ENCODE measurements at regions not wholly inside any gene's neighbourhood (a gene's known extent, or its start where the extent isn't known, plus 50 kb on each side); places are given as distances from the start of the nearest gene placed in this dataset.

DNA sequence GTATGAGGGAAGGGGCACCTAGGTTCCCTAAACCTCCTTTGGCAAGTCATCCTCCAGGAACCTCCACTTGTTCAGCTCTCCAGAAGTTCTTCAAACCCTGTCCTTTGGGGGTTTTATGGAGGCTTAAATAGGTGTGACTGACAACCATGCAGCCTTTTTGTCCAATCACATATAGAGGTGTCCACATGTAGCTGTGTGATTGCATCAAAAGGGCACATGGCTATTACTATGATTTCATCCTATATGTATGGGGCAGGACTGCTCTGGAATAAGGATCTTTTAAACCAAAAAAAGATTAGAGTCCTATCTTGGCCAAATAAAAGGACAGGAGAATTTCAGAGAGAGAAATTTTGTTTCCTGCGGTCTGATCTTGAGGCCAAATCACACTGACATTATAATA is 453.2 kb upstream of the EPHA6 start:
- H3K4me1 ChIP-seq: no peaks in the 10 kb centered on the region
- H3K9me3 ChIP-seq: no peaks in the 10 kb centered on the region
- H3K4me3 ChIP-seq: no peak overlapping the region
- intact Hi-C loops (cut with DNase I; ENCODE audit: low total_unique reads): no loop called here
- no peaks in the 10 kb centered on the region for H3K27me3 ChIP-seq
- no peak for ATAC-seq
- TF ChIP-seq, protein P1, sequence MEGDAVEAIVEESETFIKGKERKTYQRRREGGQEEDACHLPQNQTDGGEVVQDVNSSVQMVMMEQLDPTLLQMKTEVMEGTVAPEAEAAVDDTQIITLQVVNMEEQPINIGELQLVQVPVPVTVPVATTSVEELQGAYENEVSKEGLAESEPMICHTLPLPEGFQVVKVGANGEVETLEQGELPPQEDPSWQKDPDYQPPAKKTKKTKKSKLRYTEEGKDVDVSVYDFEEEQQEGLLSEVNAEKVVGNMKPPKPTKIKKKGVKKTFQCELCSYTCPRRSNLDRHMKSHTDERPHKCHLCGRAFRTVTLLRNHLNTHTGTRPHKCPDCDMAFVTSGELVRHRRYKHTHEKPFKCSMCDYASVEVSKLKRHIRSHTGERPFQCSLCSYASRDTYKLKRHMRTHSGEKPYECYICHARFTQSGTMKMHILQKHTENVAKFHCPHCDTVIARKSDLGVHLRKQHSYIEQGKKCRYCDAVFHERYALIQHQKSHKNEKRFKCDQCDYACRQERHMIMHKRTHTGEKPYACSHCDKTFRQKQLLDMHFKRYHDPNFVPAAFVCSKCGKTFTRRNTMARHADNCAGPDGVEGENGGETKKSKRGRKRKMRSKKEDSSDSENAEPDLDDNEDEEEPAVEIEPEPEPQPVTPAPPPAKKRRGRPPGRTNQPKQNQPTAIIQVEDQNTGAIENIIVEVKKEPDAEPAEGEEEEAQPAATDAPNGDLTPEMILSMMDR (IDR thresholded peaks at IDR 0.05 in 4 of 5, conservative IDR thresholded peaks at IDR 0.05 in 1 of 5): no peak
- TF ChIP-seq POLR2A (IDR thresholded peaks at IDR 0.05): no peak
- H3K36me3 ChIP-seq: no peaks in the 10 kb centered on the region
- in situ Hi-C loops (cut with MboI; ENCODE audit: low sequenced_read_pairs in 4 of 4): no loop called here
- DNase-seq: no peak
- no peak overlapping the region for H3K27ac ChIP-seq

DNA sequence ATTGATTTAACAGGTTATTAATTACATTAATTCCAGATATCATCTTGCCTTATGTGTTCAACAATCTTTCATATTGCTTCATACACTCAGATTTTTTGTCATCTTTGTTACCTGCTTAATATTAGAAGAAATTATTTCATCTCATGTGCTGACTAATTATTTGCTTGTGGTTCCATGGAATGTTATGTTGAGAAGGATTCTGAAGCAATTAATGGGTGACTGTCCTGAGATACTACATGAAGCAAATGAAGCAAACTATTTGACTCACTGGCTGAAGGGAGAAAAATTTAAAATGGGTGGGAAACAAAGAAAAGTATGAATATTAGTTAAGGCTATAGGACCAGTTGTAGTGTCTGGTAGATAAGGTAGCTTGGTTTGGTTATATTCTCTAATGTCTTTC is 443.8 kb upstream of the EPHA6 start:
- intact Hi-C loops (cut with DNase I; ENCODE audit: low total_unique reads): no loop called here
- ATAC-seq (no peak), DNase-seq (no peak)
- in situ Hi-C loops (cut with MboI; ENCODE audit: low sequenced_read_pairs in 4 of 4): no loop called here
- Histone ChIP-seq H3K27ac (no peak overlapping the region), H3K9me3 (no peaks in the 10 kb centered on the region), H3K4me3 (no peak overlapping the region), H3K27me3 (no peaks in the 10 kb centered on the region), H3K4me1 (no peaks in the 10 kb centered on the region), H3K36me3 (no peaks in the 10 kb centered on the region)
- TF ChIP-seq POLR2A (IDR thresholded peaks at IDR 0.05): no peak
- TF ChIP-seq, protein P1 (IDR thresholded peaks at IDR 0.05 in 4 of 5, conservative IDR thresholded peaks at IDR 0.05 in 1 of 5): no peak

DNA sequence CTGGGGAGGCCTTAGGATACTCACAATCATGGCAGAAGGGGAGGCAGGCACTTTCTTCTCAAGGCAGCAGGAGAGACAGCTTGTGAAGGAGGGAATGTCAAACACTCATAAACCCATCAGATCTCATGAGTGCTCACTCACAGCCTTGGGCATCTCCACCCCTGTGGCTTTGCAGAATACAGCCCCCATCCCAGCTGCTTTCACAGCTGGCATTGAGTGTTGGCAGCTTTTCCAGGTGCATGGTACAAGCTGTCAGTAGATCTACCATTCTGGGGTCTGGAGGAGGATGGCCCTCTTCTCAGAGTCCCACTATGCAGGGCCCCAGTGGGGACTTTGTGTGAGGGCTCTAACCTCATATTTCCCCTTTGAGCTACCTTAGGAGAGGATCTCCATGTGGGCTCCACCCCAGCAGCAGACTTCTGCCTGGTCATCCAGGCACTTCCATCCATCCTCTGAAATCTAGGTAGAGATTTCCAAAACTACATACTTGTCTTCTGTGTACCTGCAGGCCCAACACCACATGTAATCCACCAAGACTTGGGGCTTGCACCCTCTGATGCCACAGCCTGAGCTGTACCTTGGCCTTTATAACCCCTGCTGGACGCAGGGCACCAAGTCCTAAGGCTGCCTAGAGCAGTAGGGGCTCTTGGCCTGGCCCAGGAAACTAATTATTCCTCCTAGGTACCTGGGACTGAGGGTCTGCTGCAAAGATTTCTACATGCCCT is 404.2 kb upstream of the EPHA6 start:
- no peak overlapping the region for H3K4me3 ChIP-seq
- DNase-seq (no peak), ATAC-seq (no peak)
- no peaks in the 10 kb centered on the region for H3K27me3 ChIP-seq
- H3K36me3 ChIP-seq: no peaks in the 10 kb centered on the region
- H3K27ac ChIP-seq: no peak overlapping the region
- TF ChIP-seq, protein P1 (IDR thresholded peaks at IDR 0.05 in 4 of 5, conservative IDR thresholded peaks at IDR 0.05 in 1 of 5): no peak
- H3K9me3 ChIP-seq: no peaks in the 10 kb centered on the region
- no peaks in the 10 kb centered on the region for H3K4me1 ChIP-seq
- in situ Hi-C loops (cut with MboI; ENCODE audit: low sequenced_read_pairs in 4 of 4): no loop called here
- intact Hi-C loops (cut with DNase I; ENCODE audit: low total_unique reads): no loop called here

DNA sequence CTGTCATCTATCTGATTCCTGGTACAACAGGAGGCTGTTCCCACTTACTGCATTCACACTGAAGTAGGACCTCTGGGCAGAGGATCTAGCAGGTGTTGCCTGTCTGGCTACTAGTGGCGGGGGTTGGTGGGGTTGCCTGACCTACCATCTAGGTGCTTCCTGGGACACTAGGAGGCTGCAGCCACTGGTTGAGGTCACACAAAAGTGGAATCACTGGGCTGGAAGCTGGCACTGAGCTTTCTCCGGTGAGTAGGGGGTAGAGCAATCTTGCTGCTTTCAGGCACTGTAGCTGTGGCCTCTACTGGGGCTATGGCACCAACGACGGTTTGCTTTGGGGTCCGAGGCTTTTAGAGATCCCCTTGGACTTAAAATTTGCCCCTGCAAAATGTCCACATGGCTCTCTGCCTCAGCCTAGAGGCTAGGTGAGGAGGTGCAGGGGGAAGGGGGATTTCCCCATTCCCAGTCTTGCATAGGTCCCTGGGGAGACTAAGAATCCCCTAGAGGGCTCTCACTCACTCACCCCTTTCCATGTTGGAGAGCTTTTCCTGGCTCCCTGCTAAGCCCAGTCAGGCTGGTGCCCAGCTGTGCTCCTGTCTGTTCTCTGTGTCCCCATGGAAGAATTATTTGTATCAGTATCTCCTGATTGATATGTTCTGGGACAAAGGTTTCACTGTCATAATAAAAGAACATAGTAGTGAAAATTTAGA is 397.7 kb upstream of the EPHA6 start:
- ATAC-seq: no peak
- no peak for DNase-seq
- no peak overlapping the region for H3K27ac ChIP-seq

More for the DNA sequence above, 397.7 kb upstream of the EPHA6 start:
- Histone ChIP-seq H3K4me1 (no peaks in the 10 kb centered on the region), H3K27me3 (no peaks in the 10 kb centered on the region), H3K36me3 (no peaks in the 10 kb centered on the region), H3K9me3 (no peaks in the 10 kb centered on the region), H3K4me3 (no peak overlapping the region)
- in situ Hi-C loops (cut with MboI; ENCODE audit: low sequenced_read_pairs in 4 of 4): no loop called here
- TF ChIP-seq POLR2A (IDR thresholded peaks at IDR 0.05): no peak
- TF ChIP-seq, protein P1 (IDR thresholded peaks at IDR 0.05 in 4 of 5, conservative IDR thresholded peaks at IDR 0.05 in 1 of 5): no peak
- intact Hi-C loops (cut with DNase I; ENCODE audit: low total_unique reads): no loop called here

Measured in gastrocnemius medialis (tissue), 4 donors.